SK-N-SH treated with all-trans-retinoic acid at 6 μM for 48 hours (cell line): ENCODE measurements at regions not wholly inside any gene's neighbourhood (a gene's known extent, or its start where the extent isn't known, plus 50 kb on each side); places are given as distances from the start of the nearest gene placed in this dataset.

Source experiments
- ESRRG ChIP-seq: fragments of 250-450 bp; sonication (Bioruptor Pico); IDR thresholded peaks from 2 replicates; pipeline ENCODE4 v1.6.1; 2021; ENCODE audit warnings: mild to moderate bottlenecking
- RARB ChIP-seq: fragments of 250-450 bp; sonication (Bioruptor Pico); IDR thresholded peaks from 2 replicates; pipeline ENCODE4 v1.8.0; 2021; ENCODE audit warnings: mild to moderate bottlenecking, moderate library complexity
- SNAI2 ChIP-seq: fragments of 250-450 bp; sonication (Bioruptor Pico); IDR thresholded peaks from 2 replicates; pipeline ENCODE4 v1.5.0; 2020; ENCODE audit warnings: mild to moderate bottlenecking, moderate library complexity
- TOX ChIP-seq: fragments of 250-450 bp; sonication (Bioruptor Pico); IDR thresholded peaks from 2 replicates; pipeline ENCODE4 v1.8.0; 2021; ENCODE audit warnings: mild to moderate bottlenecking, moderate library complexity, borderline replicate concordance
- ZC3H10 ChIP-seq: fragments of 250-450 bp; sonication (Bioruptor Pico); IDR thresholded peaks from 2 replicates; pipeline ENCODE4 v1.5.1; 2021; ENCODE audit warnings: mild to moderate bottlenecking, moderate library complexity
- ZNF8 ChIP-seq: fragments of 450-650 bp; formaldehyde crosslinking; IDR thresholded peaks from 2 replicates; pipeline ENCODE4 v1.5.0; 2020; ENCODE audit warnings: mild to moderate bottlenecking, moderate library complexity
- TF ChIP-seq, protein P1 (sequence below): fragments of 250-450 bp; sonication (Bioruptor Pico); IDR thresholded peaks from 2 replicates; pipeline ENCODE4 v1.5.1; 2020; ENCODE audit warnings: low read depth, mild to moderate bottlenecking, moderate library complexity
- TF ChIP-seq, protein P2 (sequence below): fragments of 250-450 bp; sonication (Bioruptor Pico); IDR thresholded peaks from 2 replicates; pipeline ENCODE4 v1.8.0; 2021; ENCODE audit warnings: low read depth, mild to moderate bottlenecking, moderate library complexity, borderline replicate concordance

DNA sequence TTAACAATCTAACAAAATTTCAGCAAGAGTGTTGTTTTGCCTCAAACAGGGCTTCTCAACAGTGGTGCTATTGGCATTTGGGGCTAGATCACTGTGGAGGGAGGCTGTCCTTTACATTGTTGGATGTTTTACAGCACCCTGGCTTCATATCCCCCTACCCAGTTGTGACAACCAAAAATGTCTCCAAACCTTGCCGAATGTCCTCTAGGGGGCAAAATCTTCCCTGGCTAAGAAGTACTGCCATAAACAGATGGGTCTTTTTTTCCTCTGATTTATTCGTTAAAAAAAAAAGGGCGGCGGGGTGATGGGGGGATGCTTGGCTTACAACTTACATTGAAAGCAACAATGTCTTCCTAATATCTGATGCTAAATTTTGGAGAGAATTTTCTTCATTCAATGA lies 207.6 kb upstream of the CCDC150 start:
- TF ChIP-seq, protein P1, sequence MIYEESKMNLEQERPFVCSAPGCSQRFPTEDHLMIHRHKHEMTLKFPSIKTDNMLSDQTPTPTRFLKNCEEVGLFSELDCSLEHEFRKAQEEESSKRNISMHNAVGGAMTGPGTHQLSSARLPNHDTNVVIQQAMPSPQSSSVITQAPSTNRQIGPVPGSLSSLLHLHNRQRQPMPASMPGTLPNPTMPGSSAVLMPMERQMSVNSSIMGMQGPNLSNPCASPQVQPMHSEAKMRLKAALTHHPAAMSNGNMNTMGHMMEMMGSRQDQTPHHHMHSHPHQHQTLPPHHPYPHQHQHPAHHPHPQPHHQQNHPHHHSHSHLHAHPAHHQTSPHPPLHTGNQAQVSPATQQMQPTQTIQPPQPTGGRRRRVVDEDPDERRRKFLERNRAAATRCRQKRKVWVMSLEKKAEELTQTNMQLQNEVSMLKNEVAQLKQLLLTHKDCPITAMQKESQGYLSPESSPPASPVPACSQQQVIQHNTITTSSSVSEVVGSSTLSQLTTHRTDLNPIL (CRISPR knock-in tag): no peak
- TF ChIP-seq SNAI2 (CRISPR knock-in tag) (no peak), TOX (no peak), ZC3H10 (no peak), ESRRG (CRISPR knock-in tag) (no peak), ZNF8 (no peak), RARB (CRISPR knock-in tag) (no peak)
- TF ChIP-seq, protein P2, sequence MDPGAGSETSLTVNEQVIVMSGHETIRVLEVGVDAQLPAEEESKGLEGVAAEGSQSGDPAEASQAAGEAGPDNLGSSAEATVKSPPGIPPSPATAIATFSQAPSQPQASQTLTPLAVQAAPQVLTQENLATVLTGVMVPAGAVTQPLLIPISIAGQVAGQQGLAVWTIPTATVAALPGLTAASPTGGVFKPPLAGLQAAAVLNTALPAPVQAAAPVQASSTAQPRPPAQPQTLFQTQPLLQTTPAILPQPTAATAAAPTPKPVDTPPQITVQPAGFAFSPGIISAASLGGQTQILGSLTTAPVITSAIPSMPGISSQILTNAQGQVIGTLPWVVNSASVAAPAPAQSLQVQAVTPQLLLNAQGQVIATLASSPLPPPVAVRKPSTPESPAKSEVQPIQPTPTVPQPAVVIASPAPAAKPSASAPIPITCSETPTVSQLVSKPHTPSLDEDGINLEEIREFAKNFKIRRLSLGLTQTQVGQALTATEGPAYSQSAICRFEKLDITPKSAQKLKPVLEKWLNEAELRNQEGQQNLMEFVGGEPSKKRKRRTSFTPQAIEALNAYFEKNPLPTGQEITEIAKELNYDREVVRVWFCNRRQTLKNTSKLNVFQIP (CRISPR knock-in tag): no peak
